ENCODE measurements at regions not wholly inside any gene's neighbourhood (a gene's known extent, or its start where the extent isn't known, plus 50 kb on each side); places are given as distances from the start of the nearest gene placed in this dataset.
"Not testable (repeated sequence)": the region's sequence is repeated elsewhere in the genome, so short reads cannot be mapped to it uniquely, and the experiment has no call there.

DNA sequence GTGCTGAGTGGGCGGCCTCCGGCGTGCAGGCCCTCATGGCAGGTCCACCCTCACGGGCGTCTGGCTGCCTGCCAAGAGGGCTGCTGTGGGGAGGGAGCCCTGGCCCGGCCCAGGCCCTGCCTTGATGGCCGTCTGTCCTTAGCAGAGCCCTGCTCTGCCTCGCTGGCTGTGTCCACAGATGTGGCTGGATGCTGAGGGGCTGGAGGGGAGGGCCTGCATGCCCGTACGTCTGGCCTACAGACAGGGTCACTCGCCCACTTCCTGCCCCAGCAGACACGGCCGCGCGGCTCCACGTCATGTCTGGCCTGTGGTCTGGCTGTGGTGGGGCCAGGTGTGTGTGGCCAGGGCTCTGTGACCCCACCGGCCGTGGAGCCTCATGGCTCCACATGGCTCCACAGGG is 186.3 kb downstream of the TMEM121 start:
- H4K8ac ChIP-seq (ENCODE audit: extremely low read depth, insufficient read depth, low read length); H3K4me1 ChIP-seq (replicated peaks in 1 of 4; ENCODE audit: control insufficient read depth in 3 of 4, insufficient read depth in 4 of 4, low read length in 3 of 4); H3K56ac ChIP-seq (replicated peaks; ENCODE audit: insufficient read length, low read depth, low read length); H3K23me2 ChIP-seq (ENCODE audit: low read depth, low read length); H2BK12ac ChIP-seq (ENCODE audit: low read depth, low read length); DNase-seq (ENCODE audit: low read depth in 1 of 2, low spot score in 2 of 2); H3K79me2 ChIP-seq (ENCODE audit: control insufficient read depth in 1 of 2, insufficient read depth in 2 of 2, low read length in 2 of 2); POLR2A ChIA-PET (ENCODE audit: partially characterized antibody); H2AK5ac ChIP-seq (ENCODE audit: low read depth, low read length); H2BK15ac ChIP-seq (ENCODE audit: low read length); H3K9ac ChIP-seq (replicated peaks in 1 of 4; ENCODE audit: extremely low read depth in 1 of 4, low read depth in 3 of 4, low read length in 3 of 4); H2BK120ac ChIP-seq (replicated peaks; ENCODE audit: low read depth, low read length); H2AFZ ChIP-seq (ENCODE audit: low read length); H3K4me2 ChIP-seq (ENCODE audit: insufficient read depth in 1 of 2, low read depth in 2 of 2, low read length in 2 of 2); H3K23ac ChIP-seq (ENCODE audit: insufficient read length); H4K5ac ChIP-seq (ENCODE audit: insufficient read length, low read depth, low read length); H3K4me3 ChIP-seq (ENCODE audit: extremely low read depth in 1 of 4, insufficient read depth in 2 of 4, low read depth in 3 of 4, low read length in 4 of 4); FAIRE-seq; H2BK20ac ChIP-seq (ENCODE audit: low read length); H2BK5ac ChIP-seq (ENCODE audit: low read depth, low read length); CTCF ChIA-PET (ENCODE audit: partially characterized antibody); H4K91ac ChIP-seq (replicated peaks; ENCODE audit: insufficient read length, low read length); H4K20me1 ChIP-seq (replicated peaks in 1 of 2; ENCODE audit: control insufficient read depth in 1 of 2, insufficient read depth in 2 of 2, low read length in 2 of 2); H3K14ac ChIP-seq (ENCODE audit: insufficient read length); H3K4ac ChIP-seq (replicated peaks; ENCODE audit: insufficient read length, low read depth, low read length); H3K27ac ChIP-seq (ENCODE audit: low read depth, low read length); H3K27me3 ChIP-seq (replicated peaks in 1 of 4; ENCODE audit: control insufficient read depth in 3 of 4, extremely low read depth in 1 of 4, insufficient read depth in 3 of 4, low read length in 3 of 4); H3K18ac ChIP-seq (ENCODE audit: extremely low read depth, low read length); H3K36me3 ChIP-seq (ENCODE audit: control insufficient read depth in 2 of 4, insufficient read depth in 4 of 4, low read length in 3 of 4); H3K79me1 ChIP-seq (ENCODE audit: low read depth, low read length): not testable (repeated sequence)
- peaks cover 19 to 71% of the 10 kb centered on the region in 2 experiments; a peak in 3 of 4 replicates for H3K9me3 ChIP-seq (ENCODE audit: insufficient read depth in 2 of 2, low read depth in 1 of 2, low read length in 1 of 2)
- WGBS, 2 experiments (ENCODE audit: extremely low coverage in 1 of 2, insufficient coverage in 1 of 2, insufficient read length in 1 of 2, insufficient replicate concordance in 2 of 2, low coverage in 1 of 2, low lambda C conversion rate in 2 of 2, missing lambda C conversion rate in 1 of 2) = 86% methylated on average over 11 of the region's 18 CpGs; no CpG with 5 or more reads in 1 of the 2 experiments

DNA sequence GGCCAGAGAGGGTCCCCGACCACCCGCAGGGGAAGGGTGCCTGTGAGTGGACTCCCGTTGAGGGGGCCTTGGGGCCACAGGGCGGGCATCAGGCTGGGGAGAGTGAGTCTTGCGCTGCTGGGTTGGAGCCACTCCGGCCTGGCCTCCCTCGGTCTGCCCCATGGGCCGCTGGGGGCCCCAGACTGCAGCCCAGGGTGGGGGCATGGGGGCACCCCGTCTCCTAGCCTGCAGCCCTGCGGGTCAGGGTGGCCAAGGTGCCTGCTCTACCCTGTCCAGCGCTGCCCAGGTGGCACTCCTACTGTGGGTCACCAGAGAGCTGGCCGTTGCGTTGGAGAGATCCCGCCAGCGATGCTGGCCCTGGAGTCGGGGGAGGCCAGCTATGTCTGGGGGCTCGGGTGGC is 186.8 kb downstream of the TMEM121 start:
- CTCF ChIA-PET (ENCODE audit: partially characterized antibody) = not testable (repeated sequence)

More for the DNA sequence above, 186.8 kb downstream of the TMEM121 start:
- H4K8ac ChIP-seq (ENCODE audit: extremely low read depth, insufficient read depth, low read length); H3K14ac ChIP-seq (ENCODE audit: insufficient read length); H2AK5ac ChIP-seq (ENCODE audit: low read depth, low read length); H3K4me1 ChIP-seq (replicated peaks in 1 of 4; ENCODE audit: control insufficient read depth in 3 of 4, insufficient read depth in 4 of 4, low read length in 3 of 4); POLR2A ChIA-PET (ENCODE audit: partially characterized antibody); H3K27me3 ChIP-seq (replicated peaks in 1 of 4; ENCODE audit: control insufficient read depth in 3 of 4, extremely low read depth in 1 of 4, insufficient read depth in 3 of 4, low read length in 3 of 4); DNase-seq (ENCODE audit: low read depth in 1 of 2, low spot score in 2 of 2); H3K56ac ChIP-seq (replicated peaks; ENCODE audit: insufficient read length, low read depth, low read length); H2AFZ ChIP-seq (ENCODE audit: low read length); FAIRE-seq; H3K4me3 ChIP-seq (ENCODE audit: extremely low read depth in 1 of 4, insufficient read depth in 2 of 4, low read depth in 3 of 4, low read length in 4 of 4); H3K23ac ChIP-seq (ENCODE audit: insufficient read length); H2BK20ac ChIP-seq (ENCODE audit: low read length); H4K5ac ChIP-seq (ENCODE audit: insufficient read length, low read depth, low read length); H3K23me2 ChIP-seq (ENCODE audit: low read depth, low read length); H3K9ac ChIP-seq (replicated peaks in 1 of 4; ENCODE audit: extremely low read depth in 1 of 4, low read depth in 3 of 4, low read length in 3 of 4); H4K91ac ChIP-seq (replicated peaks; ENCODE audit: insufficient read length, low read length); H4K20me1 ChIP-seq (replicated peaks in 1 of 2; ENCODE audit: control insufficient read depth in 1 of 2, insufficient read depth in 2 of 2, low read length in 2 of 2); H2BK15ac ChIP-seq (ENCODE audit: low read length); H3K18ac ChIP-seq (ENCODE audit: extremely low read depth, low read length); H3K4me2 ChIP-seq (ENCODE audit: insufficient read depth in 1 of 2, low read depth in 2 of 2, low read length in 2 of 2); H2BK12ac ChIP-seq (ENCODE audit: low read depth, low read length); H2BK120ac ChIP-seq (replicated peaks; ENCODE audit: low read depth, low read length); H3K4ac ChIP-seq (replicated peaks; ENCODE audit: insufficient read length, low read depth, low read length); H3K36me3 ChIP-seq (ENCODE audit: control insufficient read depth in 2 of 4, insufficient read depth in 4 of 4, low read length in 3 of 4); H2BK5ac ChIP-seq (ENCODE audit: low read depth, low read length); H3K79me1 ChIP-seq (ENCODE audit: low read depth, low read length); H3K27ac ChIP-seq (ENCODE audit: low read depth, low read length); H3K79me2 ChIP-seq (ENCODE audit: control insufficient read depth in 1 of 2, insufficient read depth in 2 of 2, low read length in 2 of 2): not testable (repeated sequence)
- peaks cover 18 to 67% of the 10 kb centered on the region in 2 experiments; a peak in 3 of 4 replicates for H3K9me3 ChIP-seq (ENCODE audit: insufficient read depth in 2 of 2, low read depth in 1 of 2, low read length in 1 of 2)
- 82% methylated on average over 7 of the region's 17 CpGs; no CpG with 5 or more reads in 1 of the 2 experiments for WGBS, 2 experiments (ENCODE audit: extremely low coverage in 1 of 2, insufficient coverage in 1 of 2, insufficient read length in 1 of 2, insufficient replicate concordance in 2 of 2, low coverage in 1 of 2, low lambda C conversion rate in 2 of 2, missing lambda C conversion rate in 1 of 2)

Data from H1 (cell line).